Neural cell (in vitro differentiated cells): ENCODE measurements at regions not wholly inside any gene's neighbourhood (a gene's known extent, or its start where the extent isn't known, plus 50 kb on each side); places are given as distances from the start of the nearest gene placed in this dataset.

ENCODE experiments used
- H2AFZ ChIP-seq: fragments of 200-600, 300-800 bp; sonication (generic), shearing (Covaris generic); 2 replicates; pipeline ENCODE4 v1.6.0; 2014; ENCODE audit warnings: low read depth, mild to moderate bottlenecking, antibody characterized with exemption, low read length, moderate library complexity
- H3F3A ChIP-seq: fragments of 200-600 bp; shearing (Covaris generic); 2 replicates; pipeline ENCODE4 v1.6.1; 2016; ENCODE audit warnings: mild to moderate bottlenecking, moderate library complexity, mixed read lengths, antibody characterized with exemption, low read length; ENCODE audit not compliant: insufficient read depth, poor library complexity, severe bottlenecking
- H3K27ac ChIP-seq: fragments of 200-600, 300-800 bp; sonication (generic), shearing (Covaris generic); 2 replicates; pipeline ENCODE4 v1.5.1; 2014; ENCODE audit warnings: mild to moderate bottlenecking, low read length, moderate library complexity
- H3K27me3 ChIP-seq: fragments of 300-800, 200-600 bp; sonication (generic), shearing (Covaris generic); 2 replicates; pipeline ENCODE4 v1.6.0; 2014; ENCODE audit warnings: mild to moderate bottlenecking, low read depth, low read length, moderate library complexity; ENCODE audit not compliant: insufficient read depth
- H3K36me3 ChIP-seq: fragments of 300-800, 200-600 bp; sonication (generic), shearing (Covaris generic); 2 replicates; pipeline ENCODE4 v1.5.1; 2014; ENCODE audit warnings: mild to moderate bottlenecking, antibody characterized with exemption, low read length, moderate library complexity; ENCODE audit not compliant: insufficient read depth
- H3K4me2 ChIP-seq: fragments of 300-800, 200-600 bp; sonication (generic), shearing (Covaris generic); 2 replicates; pipeline ENCODE4 v1.6.0; 2014; ENCODE audit warnings: mild to moderate bottlenecking, low read length
- H3K4me3 ChIP-seq: fragments of 300-800, 200-600 bp; sonication (generic), shearing (Covaris generic); 2 replicates; pipeline ENCODE4 v1.5.1; 2014; ENCODE audit warnings: mild to moderate bottlenecking, low read length, moderate library complexity
- H3K79me2 ChIP-seq: fragments of 200-600 bp; shearing (Covaris generic); replicated peaks from 2 replicates; pipeline ENCODE4 v1.6.0; 2014; ENCODE audit warnings: mild to moderate bottlenecking, low read length, moderate library complexity; ENCODE audit not compliant: insufficient read depth
- H3K9ac ChIP-seq: fragments of 300-800, 200-600 bp; sonication (generic), shearing (Covaris generic); 2 replicates; pipeline ENCODE4 v1.6.1; 2016; ENCODE audit warnings: mild to moderate bottlenecking, low read length, mixed read lengths
- H3K9me2 ChIP-seq: fragments of 200-600 bp; shearing (Covaris generic); 2 replicates; pipeline ENCODE4 v1.6.1; 2016; ENCODE audit warnings: mild to moderate bottlenecking, low read length, mixed read lengths; ENCODE audit not compliant: insufficient read depth
- H3K9me3 ChIP-seq: fragments of 200-600, 300-800 bp; sonication (generic), shearing (Covaris generic); 2 replicates; pipeline ENCODE4 v1.6.1; 2016; ENCODE audit warnings: mild to moderate bottlenecking, mixed run types, low read length, moderate library complexity, mixed read lengths
- H4K20me1 ChIP-seq: fragments of 200-600 bp; shearing (Covaris generic); 2 replicates; pipeline ENCODE4 v1.6.1; 2016; ENCODE audit warnings: mild to moderate bottlenecking, mixed run types; ENCODE audit not compliant: insufficient read depth
- EP300 ChIP-seq: fragments of 450-650 bp; conservative IDR thresholded peaks from 2 replicates; pipeline ENCODE4 v1.6.1; 2014; ENCODE audit warnings: antibody characterized with exemption, mild to moderate bottlenecking, moderate library complexity; ENCODE audit not compliant: poor library complexity, severe bottlenecking
- EZH2 ChIP-seq: fragments of 200-600, 300-800 bp; shearing (Covaris generic), sonication (generic); IDR thresholded peaks from 2 replicates; pipeline ENCODE4 v1.6.1; 2014; ENCODE audit warnings: antibody characterized with exemption, low read length, borderline replicate concordance, mild to moderate bottlenecking; ENCODE audit not compliant: insufficient read depth, poor library complexity, severe bottlenecking
- MXI1 ChIP-seq: fragments of 450-650 bp; conservative IDR thresholded peaks from 2 replicates; pipeline ENCODE4 v1.6.1; 2014; ENCODE audit warnings: antibody characterized with exemption, mild to moderate bottlenecking; ENCODE audit not compliant: poor library complexity, severe bottlenecking
- POLR2AphosphoS5 ChIP-seq: IDR thresholded peaks from 2 replicates; pipeline ENCODE4 v1.6.1; 2012
- RAD21 ChIP-seq: fragments of 450-650 bp; conservative IDR thresholded peaks from 2 replicates; pipeline ENCODE4 v1.6.1; 2014; ENCODE audit warnings: antibody characterized with exemption, mild to moderate bottlenecking, moderate library complexity
- SMC3 ChIP-seq: fragments of 450-650 bp; conservative IDR thresholded peaks from 2 replicates; pipeline ENCODE4 v1.6.1; 2014; ENCODE audit warnings: antibody characterized with exemption, mild to moderate bottlenecking, moderate library complexity; ENCODE audit not compliant: poor library complexity
- TAF1 ChIP-seq: IDR thresholded peaks from 2 replicates; pipeline ENCODE4 v1.6.1; 2012; ENCODE audit warnings: low read depth
- TF ChIP-seq, protein P1 (sequence below): IDR thresholded peaks from 2 replicates; pipeline ENCODE4 v1.6.1; 2012; ENCODE audit warnings: borderline replicate concordance
- TF ChIP-seq, protein P2 (sequence below): fragments of 450-650 bp; IDR thresholded peaks from 2 replicates; pipeline ENCODE4 v1.5.1; 2014; ENCODE audit warnings: antibody characterized with exemption, mild to moderate bottlenecking, moderate library complexity; ENCODE audit not compliant: poor library complexity, severe bottlenecking

GRCh38 chr2:23289671-23290070 is 95.3 kb upstream of the KLHL29 start:
- no peaks in the 10 kb centered on the region for H3K9me2 ChIP-seq
- H3K4me2 ChIP-seq: no peak overlapping the region
- H3K79me2 ChIP-seq: no peaks in the 10 kb centered on the region
- H4K20me1 ChIP-seq: no peaks in the 10 kb centered on the region
- H3K9ac ChIP-seq: no peak overlapping the region
- no peaks in the 10 kb centered on the region for H3K36me3 ChIP-seq
- H3K4me3 ChIP-seq: no peak overlapping the region
- H3K27me3 ChIP-seq: no peaks in the 10 kb centered on the region
- H2AFZ ChIP-seq: no peak overlapping the region
- no peaks in the 10 kb centered on the region for H3F3A ChIP-seq
- no peak for TF ChIP-seq TAF1
- TF ChIP-seq MXI1: no peak
- TF ChIP-seq, protein P1, sequence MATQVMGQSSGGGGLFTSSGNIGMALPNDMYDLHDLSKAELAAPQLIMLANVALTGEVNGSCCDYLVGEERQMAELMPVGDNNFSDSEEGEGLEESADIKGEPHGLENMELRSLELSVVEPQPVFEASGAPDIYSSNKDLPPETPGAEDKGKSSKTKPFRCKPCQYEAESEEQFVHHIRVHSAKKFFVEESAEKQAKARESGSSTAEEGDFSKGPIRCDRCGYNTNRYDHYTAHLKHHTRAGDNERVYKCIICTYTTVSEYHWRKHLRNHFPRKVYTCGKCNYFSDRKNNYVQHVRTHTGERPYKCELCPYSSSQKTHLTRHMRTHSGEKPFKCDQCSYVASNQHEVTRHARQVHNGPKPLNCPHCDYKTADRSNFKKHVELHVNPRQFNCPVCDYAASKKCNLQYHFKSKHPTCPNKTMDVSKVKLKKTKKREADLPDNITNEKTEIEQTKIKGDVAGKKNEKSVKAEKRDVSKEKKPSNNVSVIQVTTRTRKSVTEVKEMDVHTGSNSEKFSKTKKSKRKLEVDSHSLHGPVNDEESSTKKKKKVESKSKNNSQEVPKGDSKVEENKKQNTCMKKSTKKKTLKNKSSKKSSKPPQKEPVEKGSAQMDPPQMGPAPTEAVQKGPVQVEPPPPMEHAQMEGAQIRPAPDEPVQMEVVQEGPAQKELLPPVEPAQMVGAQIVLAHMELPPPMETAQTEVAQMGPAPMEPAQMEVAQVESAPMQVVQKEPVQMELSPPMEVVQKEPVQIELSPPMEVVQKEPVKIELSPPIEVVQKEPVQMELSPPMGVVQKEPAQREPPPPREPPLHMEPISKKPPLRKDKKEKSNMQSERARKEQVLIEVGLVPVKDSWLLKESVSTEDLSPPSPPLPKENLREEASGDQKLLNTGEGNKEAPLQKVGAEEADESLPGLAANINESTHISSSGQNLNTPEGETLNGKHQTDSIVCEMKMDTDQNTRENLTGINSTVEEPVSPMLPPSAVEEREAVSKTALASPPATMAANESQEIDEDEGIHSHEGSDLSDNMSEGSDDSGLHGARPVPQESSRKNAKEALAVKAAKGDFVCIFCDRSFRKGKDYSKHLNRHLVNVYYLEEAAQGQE: no peak
- TF ChIP-seq EZH2: no peak
- TF ChIP-seq RAD21: no peak
- TF ChIP-seq, protein P2, sequence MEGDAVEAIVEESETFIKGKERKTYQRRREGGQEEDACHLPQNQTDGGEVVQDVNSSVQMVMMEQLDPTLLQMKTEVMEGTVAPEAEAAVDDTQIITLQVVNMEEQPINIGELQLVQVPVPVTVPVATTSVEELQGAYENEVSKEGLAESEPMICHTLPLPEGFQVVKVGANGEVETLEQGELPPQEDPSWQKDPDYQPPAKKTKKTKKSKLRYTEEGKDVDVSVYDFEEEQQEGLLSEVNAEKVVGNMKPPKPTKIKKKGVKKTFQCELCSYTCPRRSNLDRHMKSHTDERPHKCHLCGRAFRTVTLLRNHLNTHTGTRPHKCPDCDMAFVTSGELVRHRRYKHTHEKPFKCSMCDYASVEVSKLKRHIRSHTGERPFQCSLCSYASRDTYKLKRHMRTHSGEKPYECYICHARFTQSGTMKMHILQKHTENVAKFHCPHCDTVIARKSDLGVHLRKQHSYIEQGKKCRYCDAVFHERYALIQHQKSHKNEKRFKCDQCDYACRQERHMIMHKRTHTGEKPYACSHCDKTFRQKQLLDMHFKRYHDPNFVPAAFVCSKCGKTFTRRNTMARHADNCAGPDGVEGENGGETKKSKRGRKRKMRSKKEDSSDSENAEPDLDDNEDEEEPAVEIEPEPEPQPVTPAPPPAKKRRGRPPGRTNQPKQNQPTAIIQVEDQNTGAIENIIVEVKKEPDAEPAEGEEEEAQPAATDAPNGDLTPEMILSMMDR: no peak
- TF ChIP-seq POLR2AphosphoS5: no peak
- no peak for TF ChIP-seq SMC3
- no peak for TF ChIP-seq EP300
- H3K27ac ChIP-seq: no peak overlapping the region
- H3K9me3 ChIP-seq: no peaks in the 10 kb centered on the region

DNA sequence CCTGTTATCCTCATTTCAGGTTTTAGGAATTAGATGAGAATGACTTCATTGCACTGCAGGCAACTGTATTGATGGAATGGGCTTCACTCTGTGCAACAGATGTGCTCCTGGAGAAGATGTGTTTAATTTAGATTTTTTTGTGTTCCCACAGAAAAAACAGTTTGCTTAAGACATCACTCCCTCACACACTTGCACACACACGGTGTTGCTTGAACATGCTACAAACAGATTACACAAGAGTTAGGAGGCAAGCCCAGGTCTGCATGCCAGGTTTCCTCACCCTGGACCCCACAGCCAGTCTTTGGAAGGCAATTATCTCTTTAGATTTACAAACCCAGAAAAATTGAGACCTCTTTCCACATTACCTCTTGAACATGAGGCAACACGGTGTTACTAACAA is 93.7 kb upstream of the KLHL29 start:
- Histone ChIP-seq H3K9me2 (no peaks in the 10 kb centered on the region), H3K4me2 (no peak overlapping the region), H3K27ac (no peak overlapping the region), H3K79me2 (no peaks in the 10 kb centered on the region), H3K36me3 (no peaks in the 10 kb centered on the region), H3K9me3 (no peaks in the 10 kb centered on the region), H3F3A (no peaks in the 10 kb centered on the region), H3K9ac (no peak overlapping the region), H3K4me3 (no peak overlapping the region), H3K27me3 (no peaks in the 10 kb centered on the region), H4K20me1 (no peaks in the 10 kb centered on the region), H2AFZ (no peak overlapping the region)
- TF ChIP-seq, protein P2: no peak
- no peak for TF ChIP-seq MXI1
- no peak for TF ChIP-seq EP300
- TF ChIP-seq POLR2AphosphoS5: no peak
- no peak for TF ChIP-seq TAF1
- no peak for TF ChIP-seq SMC3
- no peak for TF ChIP-seq RAD21
- TF ChIP-seq, protein P1: no peak
- no peak for TF ChIP-seq EZH2
